ENCODE measurements at regions not wholly inside any gene's neighbourhood (a gene's known extent, or its start where the extent isn't known, plus 50 kb on each side); places are given as distances from the start of the nearest gene placed in this dataset.

DNA sequence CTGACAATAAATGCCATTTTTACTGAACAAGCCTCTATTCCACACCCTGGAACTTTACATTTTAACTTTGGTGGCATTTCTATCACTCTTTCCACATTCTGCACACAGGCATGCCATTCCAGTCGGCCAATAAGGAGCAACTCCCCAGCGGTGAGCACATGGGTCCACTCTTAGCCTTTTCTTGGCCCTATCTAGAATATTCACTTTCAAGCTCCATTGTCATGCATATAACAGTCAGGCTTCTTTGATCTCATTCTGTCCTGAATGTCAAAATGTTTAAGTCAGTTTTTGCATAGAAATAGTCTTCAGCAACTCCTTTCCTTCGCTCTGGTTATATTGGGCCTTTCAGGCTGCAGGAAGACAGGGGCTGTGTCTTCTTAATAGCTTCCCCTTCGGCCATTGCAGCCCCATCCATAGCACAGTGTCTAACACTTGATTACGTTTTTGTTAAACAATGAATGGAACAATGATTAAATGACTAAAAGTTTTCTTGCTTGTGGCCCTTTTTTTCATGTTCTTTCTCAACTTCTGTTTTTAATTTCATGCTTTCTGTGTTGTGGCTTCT lies 427.3 kb downstream of the MFSD1 start:
- no peaks in the 10 kb centered on the region for H3K27me3 ChIP-seq (ENCODE audit: control insufficient read depth in 5 of 5, insufficient read depth in 4 of 5, low read length in 5 of 5)
- H3K27ac ChIP-seq (ENCODE audit: low read depth, low read length) = no peak overlapping the region
- H3K9ac ChIP-seq (ENCODE audit: low read length in 5 of 5) = no peak overlapping the region
- no peaks in the 10 kb centered on the region for H3K36me3 ChIP-seq (ENCODE audit: control insufficient read depth in 5 of 5, insufficient read depth in 5 of 5, low read length in 5 of 5)
- H3K4me1 ChIP-seq (ENCODE audit: control insufficient read depth in 5 of 5, insufficient read depth in 5 of 5, low read length in 5 of 5) = no peaks in the 10 kb centered on the region
- H3K4me3 ChIP-seq (ENCODE audit: low read depth in 1 of 5, low read length in 5 of 5) = no peak overlapping the region
- peaks cover 0 to 3% (median 0%) of the 10 kb centered on the region in 5 donors for H3K9me3 ChIP-seq (ENCODE audit: control insufficient read depth in 5 of 5, low read length in 5 of 5)

DNA sequence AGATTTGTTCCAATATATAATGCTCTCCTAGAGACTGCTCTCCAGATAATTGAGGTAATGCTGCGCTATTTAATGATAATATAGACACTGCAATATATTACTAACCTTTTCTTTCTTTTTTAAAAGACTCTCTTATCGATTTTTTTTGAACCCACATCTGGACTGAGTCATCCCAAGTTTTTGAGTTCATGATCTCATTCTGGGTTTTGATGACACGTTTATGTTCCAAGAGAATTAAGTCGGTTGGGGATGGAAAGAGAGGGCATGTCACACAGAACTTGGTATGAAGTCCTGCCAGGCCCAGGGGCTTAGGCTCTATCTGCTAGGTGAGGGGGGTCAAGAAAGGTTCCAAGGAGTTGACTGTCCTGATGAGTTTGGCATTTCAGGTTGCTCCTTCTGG lies 431.1 kb downstream of the MFSD1 start:
- H3K4me1 ChIP-seq (ENCODE audit: control insufficient read depth in 5 of 5, insufficient read depth in 5 of 5, low read length in 5 of 5) = no peaks in the 10 kb centered on the region
- no peak overlapping the region for H3K9ac ChIP-seq (ENCODE audit: low read length in 5 of 5)
- no peak overlapping the region for H3K4me3 ChIP-seq (ENCODE audit: low read depth in 1 of 5, low read length in 5 of 5)
- H3K27ac ChIP-seq (ENCODE audit: low read depth, low read length) = no peak overlapping the region
- H3K27me3 ChIP-seq (ENCODE audit: control insufficient read depth in 5 of 5, insufficient read depth in 4 of 5, low read length in 5 of 5) = no peaks in the 10 kb centered on the region
- no peaks in the 10 kb centered on the region for H3K36me3 ChIP-seq (ENCODE audit: control insufficient read depth in 5 of 5, insufficient read depth in 5 of 5, low read length in 5 of 5)
- H3K9me3 ChIP-seq (ENCODE audit: control insufficient read depth in 5 of 5, low read length in 5 of 5) = peaks cover 0 to 3% (median 0%) of the 10 kb centered on the region in 5 donors

DNA sequence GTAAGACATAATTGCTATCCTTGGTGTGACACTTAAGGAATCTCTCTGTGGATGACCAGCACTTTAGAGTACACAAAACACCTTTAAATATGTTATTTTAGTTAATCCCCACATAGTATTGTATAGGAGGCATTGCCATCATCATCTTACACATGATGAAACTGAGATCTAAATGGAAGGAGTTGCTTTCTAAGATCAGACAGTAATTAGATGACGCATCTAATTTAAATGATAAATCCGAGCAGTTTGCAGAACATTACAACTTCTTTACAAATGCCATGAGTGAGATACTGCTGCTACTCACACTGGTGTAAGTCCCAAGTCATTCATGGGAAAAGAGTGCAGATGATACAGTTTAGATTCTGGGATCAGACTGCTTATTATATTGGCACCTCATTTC lies 431.9 kb downstream of the MFSD1 start:
- Histone ChIP-seq H3K4me3 (ENCODE audit: low read depth in 1 of 5, low read length in 5 of 5) (no peak overlapping the region), H3K9me3 (ENCODE audit: control insufficient read depth in 5 of 5, low read length in 5 of 5) (peaks cover 0 to 3% (median 0%) of the 10 kb centered on the region in 5 donors), H3K4me1 (ENCODE audit: control insufficient read depth in 5 of 5, insufficient read depth in 5 of 5, low read length in 5 of 5) (no peaks in the 10 kb centered on the region), H3K9ac (ENCODE audit: low read length in 5 of 5) (no peak overlapping the region), H3K36me3 (ENCODE audit: control insufficient read depth in 5 of 5, insufficient read depth in 5 of 5, low read length in 5 of 5) (no peaks in the 10 kb centered on the region), H3K27ac (ENCODE audit: low read depth, low read length) (no peak overlapping the region), H3K27me3 (ENCODE audit: control insufficient read depth in 5 of 5, insufficient read depth in 4 of 5, low read length in 5 of 5) (no peaks in the 10 kb centered on the region)

DNA sequence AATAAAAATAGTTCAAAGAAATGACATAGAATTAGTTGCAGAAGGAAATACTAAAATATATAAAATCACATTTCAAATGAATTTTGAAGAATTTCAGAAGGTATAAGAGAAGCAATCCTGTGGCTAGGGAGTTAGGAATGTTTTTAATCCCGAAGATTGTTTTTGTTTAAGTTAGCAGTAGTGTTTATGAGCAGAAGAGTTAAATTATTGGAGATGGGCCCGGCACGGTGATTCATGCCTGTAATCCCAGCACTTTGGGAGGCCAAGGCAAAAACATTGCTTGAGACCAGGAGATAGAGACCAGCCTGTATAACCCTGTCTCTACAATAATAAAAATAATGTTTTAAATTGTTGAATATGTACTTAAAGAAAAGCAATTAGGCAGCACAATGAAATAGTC lies 432.5 kb downstream of the MFSD1 start:
- H3K4me3 ChIP-seq (ENCODE audit: low read depth in 1 of 5, low read length in 5 of 5) = no peak overlapping the region
- H3K27ac ChIP-seq (ENCODE audit: low read depth, low read length) = no peak overlapping the region

DNA sequence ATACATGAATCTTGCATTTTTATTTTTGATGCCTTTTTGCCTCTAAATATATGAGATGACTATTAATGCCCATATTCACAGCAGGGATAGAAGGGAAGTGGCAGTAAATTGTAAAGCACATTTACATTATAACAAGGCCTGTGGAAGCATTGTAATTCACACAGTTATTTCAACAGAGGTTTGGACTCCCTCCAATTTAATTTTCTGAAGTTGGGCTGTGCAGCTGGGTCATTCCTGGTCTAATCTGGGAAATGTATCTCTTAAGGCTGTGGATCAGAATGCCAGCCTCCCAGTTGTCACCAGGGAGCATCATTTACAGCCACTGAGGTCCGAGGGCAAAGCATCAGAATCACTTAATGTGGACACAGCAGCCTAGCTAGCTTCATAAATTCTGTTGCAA lies 434.5 kb downstream of the MFSD1 start:
- Histone ChIP-seq H3K4me3 (ENCODE audit: low read depth in 1 of 5, low read length in 5 of 5) (no peak overlapping the region), H3K36me3 (ENCODE audit: control insufficient read depth in 5 of 5, insufficient read depth in 5 of 5, low read length in 5 of 5) (no peaks in the 10 kb centered on the region), H3K27me3 (ENCODE audit: control insufficient read depth in 5 of 5, insufficient read depth in 4 of 5, low read length in 5 of 5) (no peaks in the 10 kb centered on the region), H3K27ac (ENCODE audit: low read depth, low read length) (no peak overlapping the region), H3K9ac (ENCODE audit: low read length in 5 of 5) (no peak overlapping the region), H3K9me3 (ENCODE audit: control insufficient read depth in 5 of 5, low read length in 5 of 5) (no peaks in the 10 kb centered on the region), H3K4me1 (ENCODE audit: control insufficient read depth in 5 of 5, insufficient read depth in 5 of 5, low read length in 5 of 5) (no peaks in the 10 kb centered on the region)

More for the DNA sequence above, 432.5 kb downstream of the MFSD1 start:
- Histone ChIP-seq H3K36me3 (ENCODE audit: control insufficient read depth in 5 of 5, insufficient read depth in 5 of 5, low read length in 5 of 5) (no peaks in the 10 kb centered on the region), H3K9ac (ENCODE audit: low read length in 5 of 5) (no peak overlapping the region), H3K27me3 (ENCODE audit: control insufficient read depth in 5 of 5, insufficient read depth in 4 of 5, low read length in 5 of 5) (no peaks in the 10 kb centered on the region), H3K9me3 (ENCODE audit: control insufficient read depth in 5 of 5, low read length in 5 of 5) (peaks cover 0 to 3% (median 0%) of the 10 kb centered on the region in 5 donors), H3K4me1 (ENCODE audit: control insufficient read depth in 5 of 5, insufficient read depth in 5 of 5, low read length in 5 of 5) (no peaks in the 10 kb centered on the region)

GRCh38 chr3:159237226-159237625 lies 435.4 kb downstream of the MFSD1 start:
- Histone ChIP-seq H3K36me3 (ENCODE audit: control insufficient read depth in 5 of 5, insufficient read depth in 5 of 5, low read length in 5 of 5) (no peaks in the 10 kb centered on the region), H3K9ac (ENCODE audit: low read length in 5 of 5) (no peak overlapping the region), H3K4me1 (ENCODE audit: control insufficient read depth in 5 of 5, insufficient read depth in 5 of 5, low read length in 5 of 5) (no peaks in the 10 kb centered on the region), H3K27me3 (ENCODE audit: control insufficient read depth in 5 of 5, insufficient read depth in 4 of 5, low read length in 5 of 5) (no peaks in the 10 kb centered on the region), H3K4me3 (ENCODE audit: low read depth in 1 of 5, low read length in 5 of 5) (no peak overlapping the region), H3K9me3 (ENCODE audit: control insufficient read depth in 5 of 5, low read length in 5 of 5) (no peaks in the 10 kb centered on the region), H3K27ac (ENCODE audit: low read depth, low read length) (no peak overlapping the region)

DNA sequence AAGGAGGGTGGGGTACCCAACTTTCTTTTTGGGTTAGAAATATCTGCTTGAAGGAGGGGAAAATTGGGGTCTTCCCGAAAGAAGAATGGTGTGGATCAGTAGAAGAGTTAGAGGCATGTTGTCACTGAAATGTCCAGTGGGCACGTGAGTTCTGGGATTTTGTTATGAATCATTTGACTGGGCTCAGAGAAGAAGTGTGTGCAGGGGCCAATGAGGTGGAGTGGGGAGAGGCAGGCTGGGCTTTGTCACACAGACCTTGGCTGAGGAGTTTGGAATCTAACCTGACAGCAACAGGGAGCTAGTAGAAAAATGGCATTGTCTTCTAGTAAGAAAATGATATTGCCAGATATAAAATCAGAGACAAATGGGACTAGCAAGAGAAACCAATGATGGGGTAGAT lies 436.8 kb downstream of the MFSD1 start:
- no peaks in the 10 kb centered on the region for H3K4me1 ChIP-seq (ENCODE audit: control insufficient read depth in 5 of 5, insufficient read depth in 5 of 5, low read length in 5 of 5)
- no peaks in the 10 kb centered on the region for H3K36me3 ChIP-seq (ENCODE audit: control insufficient read depth in 5 of 5, insufficient read depth in 5 of 5, low read length in 5 of 5)
- no peaks in the 10 kb centered on the region for H3K27me3 ChIP-seq (ENCODE audit: control insufficient read depth in 5 of 5, insufficient read depth in 4 of 5, low read length in 5 of 5)
- no peak overlapping the region for H3K27ac ChIP-seq (ENCODE audit: low read depth, low read length)
- no peak overlapping the region for H3K4me3 ChIP-seq (ENCODE audit: low read depth in 1 of 5, low read length in 5 of 5)
- no peak overlapping the region for H3K9ac ChIP-seq (ENCODE audit: low read length in 5 of 5)
- H3K9me3 ChIP-seq (ENCODE audit: control insufficient read depth in 5 of 5, low read length in 5 of 5) = no peaks in the 10 kb centered on the region

DNA sequence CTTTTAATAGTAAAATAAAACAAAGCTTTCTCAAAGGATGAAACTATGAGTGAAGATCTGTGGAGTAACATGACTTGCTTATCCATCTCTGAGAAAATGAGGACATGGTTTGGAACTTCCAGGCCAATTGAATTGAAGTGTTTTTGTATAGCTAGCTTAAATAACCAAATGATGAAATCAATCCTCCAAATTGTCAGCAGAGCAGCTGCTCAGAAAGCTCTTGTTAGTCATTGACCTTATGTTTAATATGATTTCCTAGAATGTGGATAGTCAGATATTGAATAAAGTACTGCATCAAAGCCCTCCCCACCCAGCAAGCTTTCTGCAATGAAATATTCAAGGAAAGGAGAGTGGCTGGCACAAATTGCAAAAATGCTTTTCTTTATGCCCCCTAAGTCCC lies 437.2 kb downstream of the MFSD1 start:
- no peaks in the 10 kb centered on the region for H3K36me3 ChIP-seq (ENCODE audit: control insufficient read depth in 5 of 5, insufficient read depth in 5 of 5, low read length in 5 of 5)
- no peak overlapping the region for H3K4me3 ChIP-seq (ENCODE audit: low read depth in 1 of 5, low read length in 5 of 5)
- H3K9me3 ChIP-seq (ENCODE audit: control insufficient read depth in 5 of 5, low read length in 5 of 5) = no peaks in the 10 kb centered on the region

DNA sequence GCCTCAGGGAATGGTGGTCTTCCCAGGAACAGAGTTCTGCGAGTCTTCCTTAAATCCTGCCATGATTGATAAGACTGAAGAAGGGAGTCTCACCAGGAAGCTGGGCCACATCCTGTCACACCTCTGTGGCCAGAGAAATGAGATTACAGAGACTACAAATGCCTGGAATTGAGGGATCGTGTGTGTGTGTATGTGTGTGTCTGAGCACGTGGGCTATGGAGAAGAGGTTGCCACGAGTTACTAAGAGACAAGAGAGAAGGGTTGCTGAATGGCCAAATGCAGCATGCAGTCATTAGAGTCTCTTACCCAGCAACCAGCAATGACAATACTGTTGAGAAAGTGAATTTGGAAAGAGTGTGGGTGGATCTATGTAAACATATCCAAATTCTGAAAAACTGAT lies 443.1 kb downstream of the MFSD1 start:
- no peaks in the 10 kb centered on the region for H3K36me3 ChIP-seq (ENCODE audit: control insufficient read depth in 5 of 5, insufficient read depth in 5 of 5, low read length in 5 of 5)
- no peak overlapping the region for H3K27ac ChIP-seq (ENCODE audit: low read depth, low read length)
- no peak overlapping the region for H3K9ac ChIP-seq (ENCODE audit: low read length in 5 of 5)
- no peaks in the 10 kb centered on the region for H3K4me1 ChIP-seq (ENCODE audit: control insufficient read depth in 5 of 5, insufficient read depth in 5 of 5, low read length in 5 of 5)
- H3K4me3 ChIP-seq (ENCODE audit: low read depth in 1 of 5, low read length in 5 of 5) = no peak overlapping the region
- peaks cover 0 to 2% (median 0%) of the 10 kb centered on the region in 5 donors for H3K9me3 ChIP-seq (ENCODE audit: control insufficient read depth in 5 of 5, low read length in 5 of 5)
- H3K27me3 ChIP-seq (ENCODE audit: control insufficient read depth in 5 of 5, insufficient read depth in 4 of 5, low read length in 5 of 5) = no peaks in the 10 kb centered on the region

More for the DNA sequence above, 437.2 kb downstream of the MFSD1 start:
- Histone ChIP-seq H3K27ac (ENCODE audit: low read depth, low read length) (no peak overlapping the region), H3K27me3 (ENCODE audit: control insufficient read depth in 5 of 5, insufficient read depth in 4 of 5, low read length in 5 of 5) (no peaks in the 10 kb centered on the region), H3K9ac (ENCODE audit: low read length in 5 of 5) (no peak overlapping the region), H3K4me1 (ENCODE audit: control insufficient read depth in 5 of 5, insufficient read depth in 5 of 5, low read length in 5 of 5) (no peaks in the 10 kb centered on the region)

DNA sequence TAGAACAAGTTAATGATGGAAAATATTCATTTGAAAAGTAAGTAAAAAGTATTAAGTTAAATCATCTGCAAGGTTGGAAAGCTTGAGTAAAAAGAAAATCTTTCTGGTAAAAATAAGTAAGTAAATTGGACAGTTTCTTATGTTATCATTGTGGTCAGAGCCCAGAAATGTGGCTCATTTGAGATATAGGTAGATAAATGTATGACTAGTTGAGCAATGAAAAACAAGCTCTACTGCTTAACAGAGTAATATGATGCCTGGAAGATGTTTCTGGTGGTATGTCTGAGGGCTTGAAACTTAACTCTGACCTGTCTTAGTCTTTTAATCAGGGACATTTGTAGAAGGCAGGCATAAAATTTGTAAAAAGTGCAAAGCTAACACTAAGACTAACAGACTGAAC lies 444.0 kb downstream of the MFSD1 start:
- Histone ChIP-seq H3K4me1 (ENCODE audit: control insufficient read depth in 5 of 5, insufficient read depth in 5 of 5, low read length in 5 of 5) (no peaks in the 10 kb centered on the region), H3K27ac (ENCODE audit: low read depth, low read length) (no peak overlapping the region), H3K36me3 (ENCODE audit: control insufficient read depth in 5 of 5, insufficient read depth in 5 of 5, low read length in 5 of 5) (no peaks in the 10 kb centered on the region), H3K27me3 (ENCODE audit: control insufficient read depth in 5 of 5, insufficient read depth in 4 of 5, low read length in 5 of 5) (no peaks in the 10 kb centered on the region), H3K4me3 (ENCODE audit: low read depth in 1 of 5, low read length in 5 of 5) (no peak overlapping the region), H3K9me3 (ENCODE audit: control insufficient read depth in 5 of 5, low read length in 5 of 5) (peaks cover 0 to 3% (median 0%) of the 10 kb centered on the region in 5 donors), H3K9ac (ENCODE audit: low read length in 5 of 5) (no peak overlapping the region)

DNA sequence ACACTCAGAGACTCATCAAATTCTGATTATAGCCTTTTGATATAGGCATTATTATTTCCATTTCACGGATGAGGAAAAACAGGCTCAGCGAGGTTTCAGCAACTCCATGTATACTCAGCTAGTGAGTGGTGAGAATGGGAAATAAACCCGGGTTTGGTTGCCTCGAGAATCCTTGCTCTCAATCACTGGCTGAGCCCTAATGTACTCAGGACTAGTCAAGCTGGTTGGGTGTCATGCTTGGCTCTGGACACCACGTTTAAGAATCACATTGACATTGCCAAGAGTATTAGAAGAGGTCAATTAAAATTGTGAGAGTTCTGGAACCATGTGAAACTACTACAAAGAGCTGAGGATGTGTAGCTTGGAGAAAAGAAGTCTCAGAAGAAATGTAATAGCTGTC lies 444.5 kb downstream of the MFSD1 start:
- Histone ChIP-seq H3K27me3 (ENCODE audit: control insufficient read depth in 5 of 5, insufficient read depth in 4 of 5, low read length in 5 of 5) (no peaks in the 10 kb centered on the region), H3K9me3 (ENCODE audit: control insufficient read depth in 5 of 5, low read length in 5 of 5) (peaks cover 0 to 4% (median 0%) of the 10 kb centered on the region in 5 donors), H3K4me3 (ENCODE audit: low read depth in 1 of 5, low read length in 5 of 5) (no peak overlapping the region), H3K9ac (ENCODE audit: low read length in 5 of 5) (no peak overlapping the region), H3K36me3 (ENCODE audit: control insufficient read depth in 5 of 5, insufficient read depth in 5 of 5, low read length in 5 of 5) (no peaks in the 10 kb centered on the region), H3K4me1 (ENCODE audit: control insufficient read depth in 5 of 5, insufficient read depth in 5 of 5, low read length in 5 of 5) (no peaks in the 10 kb centered on the region), H3K27ac (ENCODE audit: low read depth, low read length) (no peak overlapping the region)
